ENCODE measurements at regions not wholly inside any gene's neighbourhood (a gene's known extent, or its start where the extent isn't known, plus 50 kb on each side); places are given as distances from the start of the nearest gene placed in this dataset.

GRCh38 chr20:52895701-52896100 is 76.5 kb upstream of the TSHZ2 start:
- Histone ChIP-seq H3K4me3 (ENCODE audit: low read depth in 2 of 2, low read length in 2 of 2) (no peak overlapping the region), H3K27ac (ENCODE audit: low read length) (no peak overlapping the region), H3K36me3 (ENCODE audit: control insufficient read depth, insufficient read depth, low read length) (no peaks in the 10 kb centered on the region), H3K27me3 (ENCODE audit: control insufficient read depth, insufficient read depth, low read length) (no peaks in the 10 kb centered on the region; the same call in 1 of the 2 replicates), H3K4me1 (ENCODE audit: control insufficient read depth, insufficient read depth, low read length) (no peaks in the 10 kb centered on the region), H3K9me3 (ENCODE audit: control insufficient read depth, insufficient read depth, low read depth, low read length) (no peaks in the 10 kb centered on the region)
- DNase-seq (ENCODE audit: low read depth, low spot score), result no peak
- BruUV-seq (replicated peaks), result no TSS peak
- CTCF ChIA-PET, result no interaction called here
- ATAC-seq, result no peak
- intact Hi-C loops (cut with micrococcal nuclease; ENCODE audit: unreplicated experiment) (no loop called here), in situ Hi-C loops (cut with HindIII; ENCODE audit: low pct_unique_long_range_greater_than_20kb, low sequenced_read_pairs) (no loop called here)
- POLR2A ChIA-PET, result no interaction called here
- no peak for TF ChIP-seq REST (IDR thresholded peaks at IDR 0.05; ENCODE audit: insufficient read depth in 1 of 2, low read depth in 2 of 2, low read length in 1 of 2)

GRCh38 chr20:52895235-52895634 is 76.9 kb upstream of the TSHZ2 start:
- TF ChIP-seq, protein P1, sequence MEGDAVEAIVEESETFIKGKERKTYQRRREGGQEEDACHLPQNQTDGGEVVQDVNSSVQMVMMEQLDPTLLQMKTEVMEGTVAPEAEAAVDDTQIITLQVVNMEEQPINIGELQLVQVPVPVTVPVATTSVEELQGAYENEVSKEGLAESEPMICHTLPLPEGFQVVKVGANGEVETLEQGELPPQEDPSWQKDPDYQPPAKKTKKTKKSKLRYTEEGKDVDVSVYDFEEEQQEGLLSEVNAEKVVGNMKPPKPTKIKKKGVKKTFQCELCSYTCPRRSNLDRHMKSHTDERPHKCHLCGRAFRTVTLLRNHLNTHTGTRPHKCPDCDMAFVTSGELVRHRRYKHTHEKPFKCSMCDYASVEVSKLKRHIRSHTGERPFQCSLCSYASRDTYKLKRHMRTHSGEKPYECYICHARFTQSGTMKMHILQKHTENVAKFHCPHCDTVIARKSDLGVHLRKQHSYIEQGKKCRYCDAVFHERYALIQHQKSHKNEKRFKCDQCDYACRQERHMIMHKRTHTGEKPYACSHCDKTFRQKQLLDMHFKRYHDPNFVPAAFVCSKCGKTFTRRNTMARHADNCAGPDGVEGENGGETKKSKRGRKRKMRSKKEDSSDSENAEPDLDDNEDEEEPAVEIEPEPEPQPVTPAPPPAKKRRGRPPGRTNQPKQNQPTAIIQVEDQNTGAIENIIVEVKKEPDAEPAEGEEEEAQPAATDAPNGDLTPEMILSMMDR (IDR thresholded peaks at IDR 0.05), result no peak
- TF ChIP-seq POLR2AphosphoS5 (IDR thresholded peaks at IDR 0.05; ENCODE audit: low read depth, low read length) (no peak), REST (IDR thresholded peaks at IDR 0.05; ENCODE audit: insufficient read depth in 1 of 2, low read depth in 2 of 2, low read length in 1 of 2) (no peak), TCF7L2 (IDR thresholded peaks at IDR 0.05; ENCODE audit: low read depth, low read length) (no peak), SIN3A (IDR thresholded peaks at IDR 0.05; ENCODE audit: borderline replicate concordance, insufficient read depth, low read depth, low read length) (no peak)
- intact Hi-C loops (cut with micrococcal nuclease; ENCODE audit: unreplicated experiment), result no loop called here
- no peak for ATAC-seq
- POLR2A ChIA-PET, result no interaction called here
- H3K9me3 ChIP-seq (ENCODE audit: control insufficient read depth, insufficient read depth, low read depth, low read length), result no peaks in the 10 kb centered on the region
- H3K27me3 ChIP-seq (ENCODE audit: control insufficient read depth, insufficient read depth, low read length), result no peaks in the 10 kb centered on the region; the same call in 1 of the 2 replicates
- BruUV-seq (replicated peaks), result no TSS peak
- no peak overlapping the region for H3K27ac ChIP-seq (ENCODE audit: low read length)
- no peaks in the 10 kb centered on the region for H3K36me3 ChIP-seq (ENCODE audit: control insufficient read depth, insufficient read depth, low read length)
- CTCF ChIA-PET, result no interaction called here
- no peak overlapping the region for H3K4me3 ChIP-seq (ENCODE audit: low read depth in 2 of 2, low read length in 2 of 2)
- in situ Hi-C loops (cut with HindIII; ENCODE audit: low pct_unique_long_range_greater_than_20kb, low sequenced_read_pairs), result no loop called here
- no peak for DNase-seq (ENCODE audit: low read depth, low spot score)
- no peaks in the 10 kb centered on the region for H3K4me1 ChIP-seq (ENCODE audit: control insufficient read depth, insufficient read depth, low read length)
